Adipocyte (in vitro differentiated cells): ENCODE measurements at regions not wholly inside any gene's neighbourhood (a gene's known extent, or its start where the extent isn't known, plus 50 kb on each side); places are given as distances from the start of the nearest gene placed in this dataset.
A peak's percentile ranks its signal among the peaks of the same experiment; 100 is the strongest.

Experiments used
- DNase-seq: peaks from one replicate; pipeline ENCODE4 v3.0.0-alpha.2; 2015; ENCODE audit warnings: low read depth
- H3K27me3 ChIP-seq: replicated peaks from 2 replicates; pipeline ENCODE4 v1.7.0; 2013; ENCODE audit warnings: mild to moderate bottlenecking, low read length, moderate library complexity; ENCODE audit not compliant: control insufficient read depth, insufficient read depth
- H3K36me3 ChIP-seq: 2 replicates; pipeline ENCODE4 v1.7.0; 2013; ENCODE audit warnings: low read length, mild to moderate bottlenecking, moderate library complexity; ENCODE audit not compliant: control insufficient read depth, insufficient read depth, severe bottlenecking
- H3K4me1 ChIP-seq: 2 replicates; pipeline ENCODE4 v1.7.0; 2013; ENCODE audit warnings: mild to moderate bottlenecking, low read length, moderate library complexity; ENCODE audit not compliant: control insufficient read depth, insufficient read depth
- H3K4me3 ChIP-seq: 2 replicates; pipeline ENCODE4 v1.7.0; 2013; ENCODE audit warnings: mild to moderate bottlenecking, low read length, moderate library complexity
- H3K9ac ChIP-seq: 2 replicates; pipeline ENCODE4 v1.7.0; 2013; ENCODE audit warnings: mild to moderate bottlenecking, low read length, moderate library complexity
- H3K9me3 ChIP-seq: 2 replicates; pipeline ENCODE4 v1.7.0; 2013; ENCODE audit warnings: mild to moderate bottlenecking, low read length, moderate library complexity; ENCODE audit not compliant: control insufficient read depth

GRCh38 chr15:91589360-91589759, 264.1 kb upstream of the SLCO3A1 start:
- no peaks in the 10 kb centered on the region for H3K36me3 ChIP-seq
- H3K27me3 ChIP-seq = peaks cover 3% of the 10 kb centered on the region
- no peak overlapping the region for H3K4me3 ChIP-seq
- H3K9me3 ChIP-seq = no peaks in the 10 kb centered on the region
- no peak for DNase-seq
- H3K9ac ChIP-seq = no peak overlapping the region
- peaks cover 8% of the 10 kb centered on the region for H3K4me1 ChIP-seq

- Histone ChIP-seq H3K36me3 (no peaks in the 10 kb centered on the region), H3K4me3 (no peak overlapping the region), H3K9ac (no peak overlapping the region), H3K4me1 (peaks cover 8% of the 10 kb centered on the region), H3K9me3 (no peaks in the 10 kb centered on the region), H3K27me3 (no peaks in the 10 kb centered on the region)
- no peak for DNase-seq
Observed at GRCh38 chr15:91592567-91592966, 260.9 kb upstream of the SLCO3A1 start.

- DNase-seq = no peak
- H3K36me3 ChIP-seq = no peaks in the 10 kb centered on the region
- peaks cover 8% of the 10 kb centered on the region for H3K4me1 ChIP-seq
Observed at GRCh38 chr15:91593067-91593466, 260.4 kb upstream of the SLCO3A1 start.

GRCh38 chr15:91593653-91594052, 259.9 kb upstream of the SLCO3A1 start:
- Histone ChIP-seq H3K36me3 (no peaks in the 10 kb centered on the region), H3K9me3 (no peaks in the 10 kb centered on the region), H3K9ac (no peak overlapping the region), H3K27me3 (peaks cover 6% of the 10 kb centered on the region), H3K4me3 (no peak overlapping the region), H3K4me1 (peaks cover 8% of the 10 kb centered on the region)
- no peak for DNase-seq

More at GRCh38 chr15:91593067-91593466, 260.4 kb upstream of the SLCO3A1 start:
- Histone ChIP-seq H3K9me3 (no peaks in the 10 kb centered on the region), H3K27me3 (peaks cover under 1% of the 10 kb centered on the region), H3K4me3 (no peak overlapping the region), H3K9ac (no peak overlapping the region)

- Histone ChIP-seq H3K4me3 (no peak overlapping the region), H3K9ac (no peak overlapping the region), H3K36me3 (no peaks in the 10 kb centered on the region), H3K9me3 (no peaks in the 10 kb centered on the region), H3K4me1 (no peaks in the 10 kb centered on the region), H3K27me3 (peaks cover 7% of the 10 kb centered on the region)
- no peak for DNase-seq
Observed at GRCh38 chr15:91599261-91599660, 254.2 kb upstream of the SLCO3A1 start.

GRCh38 chr15:91603384-91604080, 250.0 kb upstream of the SLCO3A1 start:
- Histone ChIP-seq H3K9me3 (no peaks in the 10 kb centered on the region), H3K4me3 (no peak overlapping the region), H3K4me1 (no peaks in the 10 kb centered on the region)

GRCh38 chr15:91604122-91604521, 249.4 kb upstream of the SLCO3A1 start:
- H3K36me3 ChIP-seq = no peaks in the 10 kb centered on the region
- peaks cover 3% of the 10 kb centered on the region for H3K27me3 ChIP-seq
- no peaks in the 10 kb centered on the region for H3K4me1 ChIP-seq
- no peak overlapping the region for H3K4me3 ChIP-seq
- no peak for DNase-seq
- H3K9me3 ChIP-seq = no peaks in the 10 kb centered on the region
- no peak overlapping the region for H3K9ac ChIP-seq

More at GRCh38 chr15:91603384-91604080, 250.0 kb upstream of the SLCO3A1 start:
- Histone ChIP-seq H3K27me3 (peaks cover 5% of the 10 kb centered on the region), H3K9ac (no peak overlapping the region), H3K36me3 (no peaks in the 10 kb centered on the region)
- no peak for DNase-seq

- Histone ChIP-seq H3K4me1 (peaks cover 4% of the 10 kb centered on the region), H3K9ac (no peak overlapping the region), H3K36me3 (no peaks in the 10 kb centered on the region), H3K4me3 (no peak overlapping the region), H3K9me3 (no peaks in the 10 kb centered on the region), H3K27me3 (peaks cover 7% of the 10 kb centered on the region)
- no peak for DNase-seq
Observed at GRCh38 chr15:91605576-91605975, 247.9 kb upstream of the SLCO3A1 start.

GRCh38 chr15:91609231-91609630, 244.3 kb upstream of the SLCO3A1 start:
- Histone ChIP-seq H3K9ac (no peak overlapping the region), H3K36me3 (no peaks in the 10 kb centered on the region), H3K27me3 (peaks cover 9% of the 10 kb centered on the region), H3K4me1 (peaks cover 4% of the 10 kb centered on the region), H3K9me3 (no peaks in the 10 kb centered on the region), H3K4me3 (no peak overlapping the region)
- no peak for DNase-seq

GRCh38 chr15:91609966-91610365, 243.5 kb upstream of the SLCO3A1 start:
- Histone ChIP-seq H3K36me3 (no peaks in the 10 kb centered on the region), H3K27me3 (peaks cover 9% of the 10 kb centered on the region), H3K9ac (no peak overlapping the region), H3K4me1 (peaks cover 4% of the 10 kb centered on the region), H3K4me3 (peak overlapping the region; percentile 48), H3K9me3 (no peaks in the 10 kb centered on the region)
- DNase-seq = no peak

- Histone ChIP-seq H3K4me1 (peaks cover 4% of the 10 kb centered on the region), H3K9me3 (no peaks in the 10 kb centered on the region), H3K4me3 (no peak overlapping the region), H3K36me3 (no peaks in the 10 kb centered on the region), H3K9ac (no peak overlapping the region), H3K27me3 (peaks cover 9% of the 10 kb centered on the region)
- DNase-seq = no peak
Observed at GRCh38 chr15:91611561-91612323, 241.8 kb upstream of the SLCO3A1 start.
